ENCODE measurements at regions not wholly inside any gene's neighbourhood (a gene's known extent, or its start where the extent isn't known, plus 50 kb on each side); places are given as distances from the start of the nearest gene placed in this dataset.
A peak's percentile ranks its signal among the peaks of the same experiment; 100 is the strongest.

GRCh38 chr1:244316407-244316806, 135.3 kb downstream of the ADSS2 start:
- POLR2A ChIA-PET, result no interaction called here
- DNase-seq (no peak), ATAC-seq (no peak)
- Mint-ChIP-seq H3K9me3 (peaks cover 0 to 3% (median 0%) of the 10 kb centered on the region in 11 donors), H3K4me1 (peaks cover 5 to 21% (median 9%) of the 10 kb centered on the region in 7 donors), H3K27me3 (peaks cover 0 to 5% (median 0%) of the 10 kb centered on the region in 5 donors), H3K4me3 (no peak overlapping the region), H3K27ac (no peak overlapping the region), H3K36me3 (peaks cover 0 to 20% (median 0%) of the 10 kb centered on the region in 5 donors)
- Histone ChIP-seq H3K4me3 (ENCODE audit: low read length) (no peak overlapping the region), H3K4me1 (ENCODE audit: control insufficient read depth in 2 of 2, insufficient read depth in 2 of 2, low read length in 2 of 2) (peaks cover 0 to 30% of the 10 kb centered on the region in 2 donors), H3K27me3 (ENCODE audit: control insufficient read depth in 2 of 2, insufficient read depth in 2 of 2, low read length in 2 of 2) (no peaks in the 10 kb centered on the region), H3K9me3 (ENCODE audit: control insufficient read depth in 2 of 3, low read length in 3 of 3) (no peaks in the 10 kb centered on the region), H3K27ac (ENCODE audit: low read depth, low read length) (no peak overlapping the region), H3K36me3 (ENCODE audit: control insufficient read depth in 2 of 3, insufficient read depth in 3 of 3, low read length in 3 of 3) (no peaks in the 10 kb centered on the region)
- intact Hi-C loops (cut with micrococcal nuclease), result loop anchor here in 1 of 2 donors (5.0 kb wide), 1 partner anchor 469 kb away; no protein-coding TSS in a partner anchor
- CTCF ChIA-PET, result interaction anchor here (1.0 kb wide), 1 partner anchor 953 kb away, joined by 3 read pairs; no protein-coding TSS in a partner anchor

- Histone ChIP-seq H3K27me3 (ENCODE audit: control insufficient read depth in 2 of 2, insufficient read depth in 2 of 2, low read length in 2 of 2) (no peaks in the 10 kb centered on the region), H3K27ac (ENCODE audit: low read depth, low read length) (no peak overlapping the region), H3K4me1 (ENCODE audit: control insufficient read depth in 2 of 2, insufficient read depth in 2 of 2, low read length in 2 of 2) (peaks cover 0 to 30% of the 10 kb centered on the region in 2 donors), H3K9me3 (ENCODE audit: control insufficient read depth in 2 of 3, low read length in 3 of 3) (no peaks in the 10 kb centered on the region), H3K4me3 (ENCODE audit: low read length) (no peak overlapping the region), H3K36me3 (ENCODE audit: control insufficient read depth in 2 of 3, insufficient read depth in 3 of 3, low read length in 3 of 3) (no peaks in the 10 kb centered on the region)
- intact Hi-C loops (cut with micrococcal nuclease), result loop anchor here in 1 of 2 donors (5.0 kb wide), 1 partner anchor 470 kb away; no protein-coding TSS in a partner anchor
- Mint-ChIP-seq H3K4me3 (no peak overlapping the region), H3K9me3 (peaks cover 0 to 3% (median 0%) of the 10 kb centered on the region in 11 donors), H3K27me3 (no peaks in the 10 kb centered on the region), H3K36me3 (peaks cover 0 to 22% (median 0%) of the 10 kb centered on the region in 5 donors), H3K4me1 (peaks cover 5 to 29% (median 9%) of the 10 kb centered on the region in 7 donors), H3K27ac (no peak overlapping the region)
- CTCF ChIA-PET, result interaction anchor here (1.0 kb wide), 1 partner anchor 953 kb away, joined by 3 read pairs; no protein-coding TSS in a partner anchor
- no peak for DNase-seq
- POLR2A ChIA-PET, result no interaction called here
- no peak for ATAC-seq
Observed at GRCh38 chr1:244316986-244317655, 134.6 kb downstream of the ADSS2 start.

- Mint-ChIP-seq H3K27me3 (no peaks in the 10 kb centered on the region), H3K9me3 (peaks cover 0 to 3% (median 0%) of the 10 kb centered on the region in 11 donors), H3K27ac (no peak overlapping the region), H3K36me3 (peaks cover 0 to 26% (median 0%) of the 10 kb centered on the region in 5 donors), H3K4me1 (peaks cover 7 to 38% (median 9%) of the 10 kb centered on the region in 7 donors), H3K4me3 (no peak overlapping the region)
- intact Hi-C loops (cut with micrococcal nuclease), result loop anchor here in 1 of 2 donors (2.0 to 5.0 kb wide), 2 partner anchors 19 to 471 kb away; no protein-coding TSS in a partner anchor
- DNase-seq (no peak), ATAC-seq (no peak)
- H3K4me3 ChIP-seq (ENCODE audit: low read length), result no peak overlapping the region
- CTCF ChIA-PET, result no interaction called here
- POLR2A ChIA-PET, result no interaction called here
- no peaks in the 10 kb centered on the region for H3K36me3 ChIP-seq (ENCODE audit: control insufficient read depth in 2 of 3, insufficient read depth in 3 of 3, low read length in 3 of 3)
- H3K9me3 ChIP-seq (ENCODE audit: control insufficient read depth in 2 of 3, low read length in 3 of 3), result no peaks in the 10 kb centered on the region
- no peak overlapping the region for H3K27ac ChIP-seq (ENCODE audit: low read depth, low read length)
- no peaks in the 10 kb centered on the region for H3K27me3 ChIP-seq (ENCODE audit: control insufficient read depth in 2 of 2, insufficient read depth in 2 of 2, low read length in 2 of 2)
- H3K4me1 ChIP-seq (ENCODE audit: control insufficient read depth in 2 of 2, insufficient read depth in 2 of 2, low read length in 2 of 2), result peaks cover 0 to 39% of the 10 kb centered on the region in 2 donors
Observed at GRCh38 chr1:244318078-244318477, 133.6 kb downstream of the ADSS2 start.

GRCh38 chr1:244318512-244318911, 133.2 kb downstream of the ADSS2 start:
- DNase-seq (no peak), ATAC-seq (no peak)
- Mint-ChIP-seq H3K4me3 (peak overlapping the region in 1 of 10 donors; percentile 59), H3K9me3 (peaks cover 0 to 3% (median 0%) of the 10 kb centered on the region in 11 donors), H3K27me3 (no peaks in the 10 kb centered on the region), H3K36me3 (peaks cover 0 to 26% (median 0%) of the 10 kb centered on the region in 5 donors), H3K4me1 (peaks cover 8 to 41% (median 9%) of the 10 kb centered on the region in 7 donors), H3K27ac (peak overlapping the region in 1 of 9 donors; percentile 68)
- no peak overlapping the region for H3K27ac ChIP-seq (ENCODE audit: low read depth, low read length)
- peaks cover 0 to 43% of the 10 kb centered on the region in 2 donors for H3K4me1 ChIP-seq (ENCODE audit: control insufficient read depth in 2 of 2, insufficient read depth in 2 of 2, low read length in 2 of 2)
- ChIA-PET CTCF (no interaction called here), POLR2A (no interaction called here)
- no peaks in the 10 kb centered on the region for H3K27me3 ChIP-seq (ENCODE audit: control insufficient read depth in 2 of 2, insufficient read depth in 2 of 2, low read length in 2 of 2)
- H3K36me3 ChIP-seq (ENCODE audit: control insufficient read depth in 2 of 3, insufficient read depth in 3 of 3, low read length in 3 of 3), result no peaks in the 10 kb centered on the region
- H3K4me3 ChIP-seq (ENCODE audit: low read length), result no peak overlapping the region
- intact Hi-C loops (cut with micrococcal nuclease), result loop anchor here in 1 of 2 donors (2.0 to 5.0 kb wide), 2 partner anchors 20 to 471 kb away; no protein-coding TSS in a partner anchor
- H3K9me3 ChIP-seq (ENCODE audit: control insufficient read depth in 2 of 3, low read length in 3 of 3), result no peaks in the 10 kb centered on the region

- ChIA-PET CTCF (interaction anchor here (0.8 kb wide), 1 partner anchor 142 kb away, joined by 3 read pairs; no protein-coding TSS in a partner anchor), POLR2A (interaction anchor here (0.7 kb wide), 1 partner anchor 23 kb away, joined by 3 read pairs; no protein-coding TSS in a partner anchor)
- H3K4me3 ChIP-seq (ENCODE audit: low read length), result peak overlapping the region; percentile 9
- Mint-ChIP-seq H3K27ac (peak overlapping the region in 6 of 9 donors; percentile 20 to 87 (median 53)), H3K36me3 (peaks cover 0 to 27% (median 0%) of the 10 kb centered on the region in 5 donors), H3K27me3 (no peaks in the 10 kb centered on the region), H3K4me1 (peaks cover 8 to 49% (median 9%) of the 10 kb centered on the region in 7 donors), H3K9me3 (peaks cover 0 to 3% (median 0%) of the 10 kb centered on the region in 11 donors), H3K4me3 (peak overlapping the region in 4 of 10 donors; percentile 20 to 76 (median 36))
- DNase-seq (peak in 1 of 9 donors; percentile 62), ATAC-seq (peak; percentile 86)
- H3K36me3 ChIP-seq (ENCODE audit: control insufficient read depth in 2 of 3, insufficient read depth in 3 of 3, low read length in 3 of 3), result no peaks in the 10 kb centered on the region
- no peaks in the 10 kb centered on the region for H3K27me3 ChIP-seq (ENCODE audit: control insufficient read depth in 2 of 2, insufficient read depth in 2 of 2, low read length in 2 of 2)
- H3K4me1 ChIP-seq (ENCODE audit: control insufficient read depth in 2 of 2, insufficient read depth in 2 of 2, low read length in 2 of 2), result peaks cover 0 to 51% of the 10 kb centered on the region in 2 donors
- no peaks in the 10 kb centered on the region for H3K9me3 ChIP-seq (ENCODE audit: control insufficient read depth in 2 of 3, low read length in 3 of 3)
- H3K27ac ChIP-seq (ENCODE audit: low read depth, low read length), result no peak overlapping the region
- intact Hi-C loops (cut with micrococcal nuclease), result loop anchor here in 1 of 2 donors (2.0 to 10.0 kb wide), 3 partner anchors 21 to 515 kb away; partner anchors contain the start of gene COX20
Observed at GRCh38 chr1:244319283-244320132, 132.2 kb downstream of the ADSS2 start.

- CTCF ChIA-PET, result no interaction called here
- Histone ChIP-seq H3K4me1 (ENCODE audit: control insufficient read depth in 2 of 2, insufficient read depth in 2 of 2, low read length in 2 of 2) (peaks cover 0 to 51% of the 10 kb centered on the region in 2 donors), H3K4me3 (ENCODE audit: low read length) (no peak overlapping the region), H3K27ac (ENCODE audit: low read depth, low read length) (no peak overlapping the region), H3K36me3 (ENCODE audit: control insufficient read depth in 2 of 3, insufficient read depth in 3 of 3, low read length in 3 of 3) (no peaks in the 10 kb centered on the region), H3K27me3 (ENCODE audit: control insufficient read depth in 2 of 2, insufficient read depth in 2 of 2, low read length in 2 of 2) (no peaks in the 10 kb centered on the region), H3K9me3 (ENCODE audit: control insufficient read depth in 2 of 3, low read length in 3 of 3) (no peaks in the 10 kb centered on the region)
- ATAC-seq, result no peak
- POLR2A ChIA-PET, result no interaction called here
- intact Hi-C loops (cut with micrococcal nuclease), result loop anchor here in 1 of 2 donors (10.0 kb wide), 1 partner anchor 513 kb away; the partner anchor contains the start of gene COX20
- no peak for DNase-seq
- peak overlapping the region in 1 of 10 donors; percentile 26 for H3K4me3 Mint-ChIP-seq
- peak overlapping the region in 1 of 9 donors; percentile 63 for H3K27ac Mint-ChIP-seq
- H3K4me1 Mint-ChIP-seq, result peaks cover 8 to 69% (median 9%) of the 10 kb centered on the region in 7 donors
- H3K27me3 Mint-ChIP-seq, result peaks cover 0 to 4% (median 0%) of the 10 kb centered on the region in 5 donors
- H3K9me3 Mint-ChIP-seq, result peaks cover 0 to 3% (median 0%) of the 10 kb centered on the region in 11 donors
- H3K36me3 Mint-ChIP-seq, result peaks cover 0 to 26% (median 0%) of the 10 kb centered on the region in 5 donors
Observed at GRCh38 chr1:244322181-244322580, 129.5 kb downstream of the ADSS2 start.
